SHP77 treated with DMSO at 0.1 percent for 48 hours (cell line): ENCODE measurements at regions not wholly inside any gene's neighbourhood (a gene's known extent, or its start where the extent isn't known, plus 50 kb on each side); places are given as distances from the start of the nearest gene placed in this dataset.
"Not testable (repeated sequence)": the region's sequence is repeated elsewhere in the genome, so short reads cannot be mapped to it uniquely, and the experiment has no call there.

Experiments used
- DNase-seq: peaks from one replicate; lab custom pipeline; 2025; lab: John Stamatoyannopoulos, UW

DNA sequence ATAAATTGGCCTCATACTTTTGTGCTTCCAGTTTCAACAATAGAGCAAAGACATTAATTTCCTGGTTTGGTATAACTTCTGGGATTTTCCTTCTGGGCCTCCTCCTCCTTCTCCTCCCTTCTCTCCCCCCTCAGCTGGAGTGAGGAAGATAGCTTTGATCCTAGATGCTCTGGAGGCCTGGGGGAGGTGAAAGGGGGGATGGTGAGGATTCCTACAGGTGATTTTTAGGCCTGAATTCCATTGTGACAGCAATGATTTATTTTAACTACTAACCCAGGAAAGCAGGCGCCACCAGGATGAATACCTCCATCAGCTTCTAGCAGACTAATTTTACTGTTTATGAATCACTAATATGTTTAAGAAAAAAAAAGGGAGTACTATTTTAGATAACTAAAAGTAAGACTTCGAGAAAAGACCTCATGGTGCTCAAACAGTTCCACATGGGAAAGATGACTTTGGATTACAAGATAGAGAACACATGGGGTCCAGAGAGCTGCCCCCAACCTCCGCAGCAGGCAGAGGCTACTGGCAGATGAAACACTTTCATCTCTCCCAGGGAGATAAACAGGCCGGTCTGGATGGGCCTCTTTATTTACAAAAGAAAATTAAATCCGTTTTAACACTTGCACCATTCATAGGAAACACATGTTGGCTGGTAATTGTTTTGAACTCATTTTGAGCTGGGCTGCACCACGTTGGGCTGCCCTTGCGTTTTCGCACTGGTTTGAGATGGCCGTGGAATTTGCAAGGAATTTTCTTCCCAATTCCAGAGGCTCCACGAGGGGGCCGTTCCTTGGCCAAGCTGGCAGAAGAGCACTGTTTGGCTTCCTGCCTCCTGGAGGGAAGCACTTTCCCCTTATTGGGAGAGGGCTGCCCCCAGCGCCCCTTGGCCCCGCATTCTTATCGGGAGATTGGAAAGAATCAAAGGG lies 125.1 kb upstream of the STX18 start:
- DNase-seq: no peak

DNA sequence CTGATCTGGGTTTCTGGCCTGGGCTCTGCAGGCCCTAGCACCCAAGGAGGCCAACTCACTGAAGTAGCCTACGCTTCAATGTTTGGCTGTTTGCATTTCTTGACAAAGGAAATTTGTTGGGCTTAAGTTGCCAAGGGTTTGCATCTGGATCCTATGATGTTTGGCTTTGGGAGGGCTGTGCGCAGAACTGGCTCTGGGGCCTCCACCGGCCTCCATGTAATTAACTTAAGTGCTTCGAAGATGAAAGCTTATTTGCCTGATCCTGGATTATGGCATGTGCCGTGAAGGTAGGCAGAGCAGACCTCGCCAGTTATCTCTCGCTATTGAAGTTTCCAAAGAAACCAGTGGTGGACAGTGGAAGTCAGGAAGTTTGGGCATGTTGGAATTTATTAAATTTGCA lies 124.3 kb upstream of the STX18 start:
- DNase-seq: no peak

DNA sequence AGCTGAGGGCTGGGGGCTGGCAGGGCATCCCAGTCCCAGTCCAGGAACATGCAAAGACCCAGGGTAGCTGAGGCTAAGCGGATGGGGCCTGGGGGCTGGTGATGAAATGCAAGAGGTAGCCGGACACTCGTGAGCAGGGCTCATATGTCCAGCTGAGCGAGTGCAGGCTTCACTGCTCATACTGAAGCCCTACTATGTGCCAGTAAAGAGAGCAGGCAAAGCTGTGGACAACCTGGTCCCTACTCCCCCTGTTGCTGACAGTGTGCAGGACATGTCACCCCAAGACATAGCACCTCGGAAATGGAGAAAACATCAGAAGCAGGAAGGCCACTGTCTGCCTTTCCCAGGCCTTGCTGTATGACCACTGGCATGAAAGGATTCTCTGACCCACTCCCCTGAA lies 122.4 kb upstream of the STX18 start:
- no peak for DNase-seq

DNA sequence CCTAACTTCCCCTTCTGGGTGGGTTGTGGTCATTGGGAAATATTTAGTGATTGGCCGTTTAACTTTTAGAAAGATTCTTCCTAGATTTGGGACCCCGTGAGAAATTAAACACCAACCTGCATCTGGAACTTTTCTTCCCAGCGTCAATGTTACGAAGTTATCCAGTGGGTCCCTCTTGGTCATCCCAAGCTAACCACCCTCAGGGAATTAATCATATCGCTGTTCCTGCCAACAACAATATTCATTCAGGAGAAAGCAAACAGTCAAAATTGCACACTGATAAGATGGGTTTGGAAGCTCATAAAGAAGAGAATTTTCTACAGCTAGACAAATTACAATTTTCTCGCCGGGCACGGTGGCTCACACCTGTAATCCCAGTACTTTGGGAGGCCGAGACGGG lies 121.2 kb upstream of the STX18 start:
- no peak for DNase-seq

- no peak for DNase-seq
Measured at GRCh38 chr4:4662230-4662629, 120.4 kb upstream of the STX18 start.

DNA sequence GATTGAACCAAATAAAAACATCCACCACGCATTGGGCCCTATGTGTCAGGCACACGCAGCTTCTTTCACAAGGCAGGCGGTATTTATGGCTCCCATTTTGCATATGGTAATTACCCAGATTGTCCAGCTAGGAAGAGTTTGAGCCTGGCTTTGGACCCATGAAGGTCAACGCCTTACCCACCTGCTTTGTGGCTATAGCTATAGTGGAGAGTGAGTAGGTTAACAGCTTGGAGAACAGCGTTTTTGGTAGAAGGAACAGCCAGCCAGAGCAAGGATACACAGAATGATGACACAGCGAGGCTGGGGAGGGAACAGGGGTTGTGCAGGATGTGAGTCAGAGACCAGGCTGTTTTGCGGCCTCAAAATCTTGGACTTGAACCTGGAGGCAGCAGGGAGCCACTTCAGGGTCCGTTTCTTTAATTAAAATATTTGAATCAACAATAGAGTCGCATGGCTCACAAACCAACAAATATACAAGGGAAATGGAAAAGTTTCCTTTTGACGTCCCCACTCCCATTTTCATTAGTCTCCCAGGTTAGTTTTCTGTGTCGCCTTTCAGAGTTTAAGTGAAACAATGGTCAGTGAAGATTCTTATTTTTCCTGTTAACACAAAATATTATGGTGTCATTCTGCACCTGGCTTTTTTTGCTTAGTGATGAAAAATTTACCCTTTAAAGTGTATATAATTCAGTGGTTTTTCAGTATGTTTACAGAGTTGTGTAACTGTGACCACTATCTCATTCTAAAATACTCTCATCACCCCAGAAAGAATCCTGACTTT lies 118.2 kb upstream of the STX18 start:
- no peak for DNase-seq

DNA sequence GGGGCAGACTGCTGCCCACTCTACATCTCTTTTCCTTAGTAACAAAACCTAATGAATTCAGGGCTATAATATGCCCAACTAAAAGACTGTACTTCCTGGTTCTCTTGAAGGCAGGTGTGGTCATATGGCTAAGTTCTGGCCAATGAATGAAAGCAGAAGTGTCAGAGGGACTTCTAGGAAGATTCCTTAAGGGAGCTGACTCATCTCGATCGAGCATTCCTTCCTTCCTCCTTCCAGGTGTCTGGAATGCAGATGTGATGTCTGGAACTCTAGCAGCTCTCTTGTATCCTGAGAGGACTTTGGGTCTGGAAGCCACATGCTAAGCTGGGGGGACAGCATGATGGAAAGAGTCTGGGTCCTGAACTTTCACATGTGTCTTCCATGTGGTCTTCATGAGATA lies 116.2 kb upstream of the STX18 start:
- DNase-seq: no peak

- no peak for DNase-seq
Measured at GRCh38 chr4:4656977-4657376, 115.1 kb upstream of the STX18 start.

- DNase-seq: no peak
Measured at GRCh38 chr4:4655901-4656300, 114.1 kb upstream of the STX18 start.

DNA sequence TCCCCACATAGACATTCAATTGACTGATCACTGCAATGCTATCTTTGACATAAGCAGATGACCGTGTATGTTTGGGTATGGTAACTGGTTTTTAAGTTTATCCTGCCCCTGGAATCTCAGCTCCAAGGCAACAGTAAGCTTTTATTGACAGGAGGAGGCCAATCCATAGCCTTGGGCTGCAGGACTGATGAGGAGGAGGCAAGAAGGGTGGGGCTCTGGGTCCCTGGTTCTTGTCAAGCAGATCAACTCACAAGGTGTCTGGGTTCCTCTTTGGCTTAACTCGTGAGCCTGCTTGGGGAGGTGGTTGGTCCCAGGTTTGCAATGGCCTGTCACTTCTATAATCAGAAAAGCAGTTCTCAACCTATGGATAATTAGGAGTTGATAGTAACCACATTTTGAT lies 113.2 kb upstream of the STX18 start:
- no peak for DNase-seq

DNA sequence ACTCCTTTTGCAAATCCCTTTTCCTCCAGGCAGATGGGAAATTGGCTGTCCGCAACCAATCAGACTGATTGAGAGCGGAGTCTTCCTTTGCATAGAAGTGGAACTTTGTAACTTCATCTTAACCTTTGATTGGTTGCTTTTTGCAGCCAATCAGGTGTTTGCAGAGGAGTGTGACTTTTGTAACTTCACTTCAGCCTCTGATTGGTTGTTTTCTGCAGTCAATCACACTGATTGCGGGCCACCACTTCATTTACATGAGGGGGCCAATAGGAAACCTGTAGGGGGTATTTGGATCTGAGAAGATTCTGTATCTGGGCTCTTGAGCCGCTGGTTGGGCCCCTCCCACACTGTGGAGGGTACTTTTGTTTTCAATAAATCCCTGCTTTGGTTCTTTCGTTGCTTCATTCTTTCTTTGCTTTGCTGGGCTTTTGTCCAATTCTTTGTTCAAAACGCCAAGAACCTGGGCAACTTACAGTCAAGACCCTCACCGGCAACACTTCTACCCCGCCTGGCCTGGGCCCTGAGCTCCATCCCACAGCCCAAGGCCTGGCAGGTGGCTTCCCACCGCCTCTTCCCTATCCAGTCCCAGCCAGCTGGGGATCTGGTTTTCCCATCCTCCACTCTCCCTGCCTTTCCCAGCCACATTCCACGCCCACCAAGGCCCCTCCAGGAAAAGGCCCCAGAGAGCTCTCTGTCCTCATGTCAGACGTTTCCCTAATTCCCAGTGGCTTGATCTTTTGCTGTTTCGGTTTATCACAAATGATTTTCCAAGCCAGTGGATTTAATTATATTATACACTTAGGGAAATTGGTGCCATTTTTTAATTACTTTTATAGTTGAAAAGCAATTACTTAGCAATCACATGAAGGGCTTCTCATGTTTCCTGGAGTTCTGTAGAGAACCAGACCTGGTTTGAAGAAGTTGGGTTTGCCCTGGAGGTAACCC lies 110.2 kb upstream of the STX18 start:
- DNase-seq: no peak

- DNase-seq: no peak
Measured at GRCh38 chr4:4647041-4647440, 105.2 kb upstream of the STX18 start.

DNA sequence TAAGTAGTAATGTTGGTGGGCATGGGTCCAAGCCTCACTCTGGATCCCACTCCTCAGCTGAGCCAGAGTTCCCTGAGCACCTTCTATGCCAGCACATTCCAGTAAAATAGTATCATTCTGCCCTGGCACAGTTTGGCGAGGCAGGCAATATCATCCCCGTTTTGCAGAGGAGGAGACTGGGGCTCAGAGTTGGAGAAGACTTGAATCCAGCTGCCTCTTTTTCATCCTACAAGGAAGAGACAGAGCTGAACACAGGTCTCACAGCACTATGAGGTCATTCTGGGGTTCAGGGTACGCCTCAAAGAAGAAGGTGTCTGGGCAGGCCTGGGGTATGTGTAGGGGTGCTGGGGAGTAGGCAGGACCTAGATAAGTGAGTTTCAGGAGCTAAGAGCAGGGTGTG lies 103.9 kb upstream of the STX18 start:
- no peak for DNase-seq

DNA sequence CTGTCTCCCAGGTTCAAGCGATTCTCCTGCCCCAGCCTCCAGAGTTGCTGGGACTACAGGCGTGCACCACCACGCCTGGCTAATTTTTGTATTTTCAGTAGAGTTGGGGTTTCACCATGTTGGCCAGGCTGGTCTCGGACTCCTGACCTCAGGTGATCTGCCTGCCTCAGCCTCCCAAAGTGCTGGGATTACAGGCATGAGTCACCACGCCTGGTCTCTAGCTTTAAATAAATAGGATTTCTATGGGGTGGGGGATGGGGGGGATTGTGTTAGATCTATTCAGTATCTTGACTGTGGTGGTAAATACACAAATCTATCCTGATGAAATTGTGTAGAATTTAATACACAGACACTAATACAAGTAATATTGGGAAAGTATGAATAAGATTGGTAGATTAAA lies 102.4 kb upstream of the STX18 start:
- DNase-seq: not testable (repeated sequence)

- not testable (repeated sequence) for DNase-seq
Measured at GRCh38 chr4:4643743-4644142, 101.9 kb upstream of the STX18 start.

DNA sequence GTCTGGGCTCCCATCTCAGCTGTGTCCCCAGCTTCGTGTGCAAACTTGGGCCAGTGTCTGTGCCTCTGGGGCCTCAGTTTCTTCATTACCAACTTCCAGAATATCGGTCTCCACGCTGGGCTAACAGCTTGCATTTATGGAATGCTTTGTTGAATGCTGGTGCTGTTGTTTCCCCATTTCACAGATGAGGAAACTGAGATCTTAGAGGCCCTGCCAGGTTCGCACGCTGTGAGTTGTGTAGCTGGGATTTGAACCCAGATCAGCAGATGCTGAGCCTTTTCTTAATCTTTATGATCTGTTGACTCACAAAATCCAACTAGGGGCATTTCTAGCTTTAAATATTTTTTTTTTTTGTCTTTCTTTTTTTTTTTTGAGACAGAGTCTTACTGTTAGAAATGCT lies 101.5 kb upstream of the STX18 start:
- no peak for DNase-seq

DNA sequence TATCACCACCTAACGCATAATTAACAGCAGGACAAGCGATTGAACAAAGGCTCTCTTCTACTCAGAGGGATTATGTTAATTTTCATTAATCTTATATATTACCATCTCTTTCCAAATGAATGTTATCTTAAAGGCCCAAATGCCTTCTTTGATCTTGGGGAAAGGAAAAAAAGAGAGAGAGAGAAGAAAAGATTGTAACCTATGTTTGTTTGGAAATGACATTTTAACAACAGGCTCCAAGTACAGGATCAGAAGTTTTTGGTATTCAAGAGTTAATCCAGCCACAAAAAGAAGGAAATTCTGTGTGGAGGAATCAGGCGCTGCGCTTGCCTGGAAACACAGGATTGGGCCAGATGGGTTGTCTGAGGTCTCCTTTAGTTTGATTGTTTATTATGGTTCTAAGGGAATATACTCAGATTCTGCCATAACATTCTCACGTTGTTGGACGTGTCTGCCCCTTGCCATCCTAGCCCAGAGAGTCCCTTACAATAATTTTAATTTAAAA lies 100.7 kb upstream of the STX18 start:
- DNase-seq: no peak

DNA sequence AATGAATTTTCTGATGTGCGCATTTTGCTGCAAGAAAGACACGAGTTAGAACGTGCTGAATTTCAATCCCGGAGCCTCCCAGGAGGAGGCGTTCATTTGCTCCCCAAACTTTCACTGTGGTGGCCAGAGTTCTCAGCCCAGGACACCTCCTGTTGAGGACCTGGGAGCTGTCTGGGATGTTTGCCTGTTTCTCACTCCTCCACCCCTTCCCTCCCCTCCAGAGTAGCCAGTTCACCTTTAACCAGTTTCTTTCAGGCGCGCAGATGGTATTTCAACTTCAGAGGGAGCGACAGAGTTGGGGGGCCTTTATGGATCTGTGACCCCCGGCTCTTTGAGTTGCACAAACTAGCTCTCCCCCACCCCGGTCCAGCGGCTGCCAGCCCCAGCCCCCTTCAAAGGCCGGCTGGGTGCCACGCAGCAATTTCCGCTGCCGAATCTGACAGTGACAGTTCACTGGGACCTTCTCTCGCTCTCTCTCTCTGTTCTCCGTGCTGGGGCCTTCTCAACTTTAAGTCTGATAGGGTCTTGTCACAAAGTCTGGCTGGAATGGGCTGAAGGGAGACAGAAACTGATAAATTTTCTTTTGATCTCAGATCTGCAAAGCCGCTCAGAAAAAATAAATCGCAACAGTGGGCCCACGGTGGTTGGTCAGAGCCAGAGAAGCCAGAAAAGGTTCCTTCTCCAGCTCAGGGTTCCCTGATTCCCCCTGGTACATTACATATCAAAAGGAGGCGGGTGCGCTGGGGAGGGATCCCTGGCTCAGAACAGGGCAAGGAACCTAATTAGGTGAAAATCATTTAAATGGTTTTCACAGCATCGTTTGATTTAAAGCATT lies 100.0 kb upstream of the STX18 start:
- no peak for DNase-seq

GRCh38 chr4:4641254-4641653 lies 99.4 kb upstream of the STX18 start:
- no peak for DNase-seq

- no peak for DNase-seq
Measured at GRCh38 chr4:4640692-4641091, 98.8 kb upstream of the STX18 start.

GRCh38 chr4:4639370-4639769 lies 97.5 kb upstream of the STX18 start:
- no peak for DNase-seq
